ENCODE measurements at regions not wholly inside any gene's neighbourhood (a gene's known extent, or its start where the extent isn't known, plus 50 kb on each side); places are given as distances from the start of the nearest gene placed in this dataset.

- no peak for DNase-seq
These were observed 205.9 kb downstream of the IKZF2 start for GRCh38 chr2:212945526-212945925.

GRCh38 chr2:212943351-212943750 is 208.1 kb downstream of the IKZF2 start:
- DNase-seq = no peak

GRCh38 chr2:212941361-212941760 is 210.1 kb downstream of the IKZF2 start:
- no peak for DNase-seq

- peak; percentile 92 for DNase-seq
These were observed 210.6 kb downstream of the IKZF2 start for GRCh38 chr2:212940816-212941215.

GRCh38 chr2:212939777-212940531 is 211.5 kb downstream of the IKZF2 start:
- peak; percentile 99 for DNase-seq

GRCh38 chr2:212938144-212938793 is 213.1 kb downstream of the IKZF2 start:
- no peak for DNase-seq

GRCh38 chr2:212936572-212936971 is 214.8 kb downstream of the IKZF2 start:
- DNase-seq = no peak

GRCh38 chr2:212935752-212936151 is 215.7 kb downstream of the IKZF2 start:
- no peak for DNase-seq

GRCh38 chr2:212931271-212931670 is 220.1 kb downstream of the IKZF2 start:
- DNase-seq = no peak

GRCh38 chr2:212930556-212931260 is 220.7 kb downstream of the IKZF2 start:
- no peak for DNase-seq

GRCh38 chr2:212929971-212930370 is 221.4 kb downstream of the IKZF2 start:
- no peak for DNase-seq

GRCh38 chr2:212929116-212929515 is 222.3 kb downstream of the IKZF2 start:
- no peak for DNase-seq

- DNase-seq = no peak
These were observed 222.7 kb downstream of the IKZF2 start for GRCh38 chr2:212928681-212929080.

GRCh38 chr2:212926940-212927339 is 224.5 kb downstream of the IKZF2 start:
- DNase-seq = no peak

GRCh38 chr2:212923393-212923792 is 228.0 kb downstream of the IKZF2 start:
- no peak for DNase-seq

GRCh38 chr2:212922701-212923100 is 228.7 kb downstream of the IKZF2 start:
- no peak for DNase-seq

- DNase-seq = no peak
These were observed 229.7 kb downstream of the IKZF2 start for GRCh38 chr2:212921711-212922110.

GRCh38 chr2:212921061-212921460 is 230.4 kb downstream of the IKZF2 start:
- DNase-seq = no peak

- peak; percentile 72 for DNase-seq
These were observed 232.2 kb downstream of the IKZF2 start for GRCh38 chr2:212919238-212919637.

- no peak for DNase-seq
These were observed 233.1 kb downstream of the IKZF2 start for GRCh38 chr2:212918336-212918735.

GRCh38 chr2:212915121-212915782 is 236.2 kb downstream of the IKZF2 start:
- DNase-seq = no peak

- no peak for DNase-seq
These were observed 237.0 kb downstream of the IKZF2 start for GRCh38 chr2:212914392-212914791.

- no peak for DNase-seq
These were observed 237.6 kb downstream of the IKZF2 start for GRCh38 chr2:212913640-212914306.
